Neural progenitor cell (in vitro differentiated cells): ENCODE measurements at regions not wholly inside any gene's neighbourhood (a gene's known extent, or its start where the extent isn't known, plus 50 kb on each side); places are given as distances from the start of the nearest gene placed in this dataset.

Experiments used
- DNase-seq: peaks from one replicate; pipeline ENCODE4 v3.0.0-alpha.2; 2016; ENCODE audit warnings: low spot score
- H2AFZ ChIP-seq: fragments of 200-600 bp; sonication (generic); replicated peaks from 2 replicates; pipeline ENCODE4 v1.6.1; 2016; ENCODE audit warnings: antibody characterized with exemption
- H3F3A ChIP-seq: fragments of 200-600 bp; sonication (generic); 2 replicates; pipeline ENCODE4 v1.6.1; 2016; ENCODE audit warnings: antibody characterized with exemption, low read depth
- H3K27ac ChIP-seq: fragments of 200-600 bp; sonication (generic); 2 replicates; pipeline ENCODE4 v1.5.1; 2016; ENCODE audit warnings: mild to moderate bottlenecking
- H3K27me3 ChIP-seq: fragments of 200-600 bp; sonication (generic); 2 replicates; pipeline ENCODE4 v1.6.1; 2016; ENCODE audit warnings: mild to moderate bottlenecking, moderate library complexity
- H3K36me3 ChIP-seq: fragments of 200-600 bp; sonication (generic); 2 replicates; pipeline ENCODE4 v1.5.1; 2016
- H3K4me1 ChIP-seq: fragments of 200-600 bp; sonication (generic); 2 replicates; pipeline ENCODE4 v1.6.1; 2016; ENCODE audit warnings: mixed run types
- H3K4me2 ChIP-seq: fragments of 200-600 bp; sonication (generic); 2 replicates; pipeline ENCODE4 v1.6.1; 2016
- H3K4me3 ChIP-seq: fragments of 200-600 bp; sonication (generic); 2 replicates; pipeline ENCODE4 v1.5.1; 2016
- H3K79me2 ChIP-seq: fragments of 200-600 bp; sonication (generic); 2 replicates; pipeline ENCODE4 v1.6.1; 2016; ENCODE audit warnings: low read depth
- H3K9ac ChIP-seq: fragments of 200-600 bp; sonication (generic); 2 replicates; pipeline ENCODE4 v1.6.1; 2016
- H3K9me3 ChIP-seq: fragments of 200-600 bp; sonication (generic); 2 replicates; pipeline ENCODE4 v1.5.1; 2016; ENCODE audit warnings: low read depth
- H4K20me1 ChIP-seq: fragments of 200-600 bp; sonication (generic); 2 replicates; pipeline ENCODE4 v1.6.1; 2016; ENCODE audit warnings: low read depth
- H3K27ac Mint-ChIP-seq: 3 replicates; pipeline ENCODE4 v1.8.0; 2021; ENCODE audit warnings: mixed read lengths
- H3K27me3 Mint-ChIP-seq: 2 replicates; pipeline ENCODE4 v1.8.0; 2022; ENCODE audit warnings: low read depth, mild to moderate bottlenecking, inconsistent platforms, moderate library complexity, mixed read lengths; ENCODE audit not compliant: insufficient read depth
- H3K36me3 Mint-ChIP-seq: 3 replicates; pipeline ENCODE4 v1.8.0; 2021; ENCODE audit warnings: mixed read lengths
- H3K4me1 Mint-ChIP-seq: 3 replicates; pipeline ENCODE4 v1.8.0; 2021; ENCODE audit warnings: mixed read lengths
- H3K4me3 Mint-ChIP-seq: 3 replicates; pipeline ENCODE4 v1.8.0; 2021; ENCODE audit warnings: mild to moderate bottlenecking, moderate library complexity, mixed read lengths
- H3K9me3 Mint-ChIP-seq: 3 replicates; pipeline ENCODE4 v1.8.0; 2020; ENCODE audit warnings: mixed read lengths
- CTCF ChIP-seq: fragments of 200-600 bp; sonication (generic); IDR thresholded peaks from 2 replicates; pipeline ENCODE4 v1.5.1; 2017; ENCODE audit warnings: antibody characterized with exemption, mild to moderate bottlenecking
- EZH2 ChIP-seq: fragments of 200-600 bp; sonication (generic); IDR thresholded peaks from 2 replicates; pipeline ENCODE4 v1.6.1; 2017; ENCODE audit warnings: antibody characterized with exemption, mild to moderate bottlenecking, moderate library complexity
- EZH2phosphoT487 ChIP-seq: fragments of 200-600 bp; sonication (generic); IDR thresholded peaks from 2 replicates; pipeline ENCODE4 v1.6.1; 2017; ENCODE audit warnings: antibody characterized with exemption

GRCh38 chr6:14693301-14694192 is 552.3 kb upstream of the JARID2 start:
- DNase-seq: peak; percentile 16
- H3K9me3 Mint-ChIP-seq: no peaks in the 10 kb centered on the region
- peaks cover 8% of the 10 kb centered on the region for H3K4me1 Mint-ChIP-seq
- Histone ChIP-seq H2AFZ (peak overlapping the region; percentile 78), H3F3A (peaks cover 19% of the 10 kb centered on the region), H3K4me3 (no peak overlapping the region), H3K9me3 (no peaks in the 10 kb centered on the region), H3K27ac (peak overlapping the region; percentile 35), H3K4me1 (peaks cover 5% of the 10 kb centered on the region), H3K36me3 (no peaks in the 10 kb centered on the region), H3K79me2 (no peaks in the 10 kb centered on the region), H3K9ac (no peak overlapping the region), H4K20me1 (no peaks in the 10 kb centered on the region), H3K27me3 (no peaks in the 10 kb centered on the region), H3K4me2 (no peak overlapping the region)
- TF ChIP-seq EZH2phosphoT487: no peak
- no peak for TF ChIP-seq CTCF
- no peak for TF ChIP-seq EZH2
- H3K27me3 Mint-ChIP-seq: peaks cover 2% of the 10 kb centered on the region
- H3K4me3 Mint-ChIP-seq: no peak overlapping the region
- no peak overlapping the region for H3K27ac Mint-ChIP-seq
- H3K36me3 Mint-ChIP-seq: no peaks in the 10 kb centered on the region

- no peaks in the 10 kb centered on the region for H4K20me1 ChIP-seq
- H3K36me3 Mint-ChIP-seq: no peaks in the 10 kb centered on the region
- H3K9me3 Mint-ChIP-seq: no peaks in the 10 kb centered on the region
- peaks cover 2% of the 10 kb centered on the region for H3K27me3 Mint-ChIP-seq
- no peaks in the 10 kb centered on the region for H3K36me3 ChIP-seq
- no peak overlapping the region for H2AFZ ChIP-seq
- H3K4me3 ChIP-seq: no peak overlapping the region
- DNase-seq: no peak
- H3K9ac ChIP-seq: no peak overlapping the region
- H3K4me1 Mint-ChIP-seq: peaks cover 8% of the 10 kb centered on the region
- H3K79me2 ChIP-seq: no peaks in the 10 kb centered on the region
- H3K4me2 ChIP-seq: no peak overlapping the region
- H3K27me3 ChIP-seq: no peaks in the 10 kb centered on the region
- H3K4me1 ChIP-seq: peaks cover 5% of the 10 kb centered on the region
- H3K4me3 Mint-ChIP-seq: no peak overlapping the region
- H3K27ac ChIP-seq: no peak overlapping the region
- TF ChIP-seq CTCF (no peak), EZH2 (no peak), EZH2phosphoT487 (no peak)
- H3F3A ChIP-seq: peaks cover 19% of the 10 kb centered on the region
- H3K9me3 ChIP-seq: no peaks in the 10 kb centered on the region
- no peak overlapping the region for H3K27ac Mint-ChIP-seq
Observed at GRCh38 chr6:14694308-14694707, 551.6 kb upstream of the JARID2 start.

GRCh38 chr6:14695579-14695978 is 550.3 kb upstream of the JARID2 start:
- Mint-ChIP-seq H3K27ac (no peak overlapping the region), H3K9me3 (peaks cover 9% of the 10 kb centered on the region), H3K36me3 (no peaks in the 10 kb centered on the region), H3K4me1 (peaks cover 8% of the 10 kb centered on the region), H3K4me3 (no peak overlapping the region), H3K27me3 (peaks cover 8% of the 10 kb centered on the region)
- Histone ChIP-seq H3K27me3 (no peaks in the 10 kb centered on the region), H3K4me3 (no peak overlapping the region), H3K9me3 (no peaks in the 10 kb centered on the region), H3F3A (peaks cover 19% of the 10 kb centered on the region), H4K20me1 (no peaks in the 10 kb centered on the region), H3K27ac (no peak overlapping the region), H3K4me1 (peaks cover 5% of the 10 kb centered on the region), H3K79me2 (no peaks in the 10 kb centered on the region), H2AFZ (no peak overlapping the region), H3K4me2 (no peak overlapping the region), H3K9ac (no peak overlapping the region), H3K36me3 (no peaks in the 10 kb centered on the region)
- no peak for DNase-seq
- TF ChIP-seq EZH2 (no peak), EZH2phosphoT487 (no peak), CTCF (no peak)
